Bone marrow (tissue), 2 donors: ENCODE measurements at regions not wholly inside any gene's neighbourhood (a gene's known extent, or its start where the extent isn't known, plus 50 kb on each side); places are given as distances from the start of the nearest gene placed in this dataset.
"Not testable (repeated sequence)": the region's sequence is repeated elsewhere in the genome, so short reads cannot be mapped to it uniquely, and the experiment has no call there.

ENCODE experiments used
- DNase-seq, 2 donors: peaks; one replicate each; lab custom pipeline; 2025; lab: John Stamatoyannopoulos, UW

DNA sequence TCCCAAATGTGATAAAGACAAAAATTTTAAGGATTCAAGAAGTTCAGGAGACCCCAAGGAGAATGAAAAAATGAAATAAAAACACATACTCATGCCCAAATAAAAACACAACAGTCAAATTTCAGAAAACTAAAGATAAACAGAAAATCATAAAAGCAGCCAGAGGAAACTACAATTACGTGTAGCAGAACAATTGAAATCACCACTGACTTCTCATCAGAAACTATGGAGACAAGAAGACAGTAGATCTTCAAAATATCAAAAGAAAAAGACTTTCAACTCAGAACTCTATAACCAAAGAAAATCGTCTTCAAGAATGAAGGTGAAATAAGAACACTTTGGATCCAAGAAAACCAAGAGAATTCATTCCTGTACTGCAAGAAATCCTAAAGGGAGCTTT, 54.9 kb downstream of the DIO3 start:
- no peak for DNase-seq

DNA sequence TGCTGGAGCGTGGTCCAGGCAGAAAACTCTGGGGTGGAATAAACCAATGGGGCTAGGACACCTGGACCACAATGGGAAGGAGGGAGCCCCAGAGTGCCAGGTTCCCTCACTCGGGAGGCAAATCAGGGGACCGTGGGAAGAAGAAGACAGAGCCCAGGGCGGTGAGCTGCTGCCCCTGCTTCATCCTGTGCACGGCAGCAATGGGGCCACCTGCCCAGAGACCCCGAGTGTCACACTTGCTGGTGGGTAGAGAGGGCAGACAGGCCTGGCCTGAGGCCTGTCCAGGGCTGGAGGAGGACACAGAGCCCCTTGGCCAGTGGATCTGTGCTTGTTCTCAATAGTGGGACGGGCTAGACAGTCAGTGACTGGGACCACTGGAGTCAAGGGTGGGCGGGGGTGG, 58.2 kb downstream of the DIO3 start:
- DNase-seq: no peak

DNA sequence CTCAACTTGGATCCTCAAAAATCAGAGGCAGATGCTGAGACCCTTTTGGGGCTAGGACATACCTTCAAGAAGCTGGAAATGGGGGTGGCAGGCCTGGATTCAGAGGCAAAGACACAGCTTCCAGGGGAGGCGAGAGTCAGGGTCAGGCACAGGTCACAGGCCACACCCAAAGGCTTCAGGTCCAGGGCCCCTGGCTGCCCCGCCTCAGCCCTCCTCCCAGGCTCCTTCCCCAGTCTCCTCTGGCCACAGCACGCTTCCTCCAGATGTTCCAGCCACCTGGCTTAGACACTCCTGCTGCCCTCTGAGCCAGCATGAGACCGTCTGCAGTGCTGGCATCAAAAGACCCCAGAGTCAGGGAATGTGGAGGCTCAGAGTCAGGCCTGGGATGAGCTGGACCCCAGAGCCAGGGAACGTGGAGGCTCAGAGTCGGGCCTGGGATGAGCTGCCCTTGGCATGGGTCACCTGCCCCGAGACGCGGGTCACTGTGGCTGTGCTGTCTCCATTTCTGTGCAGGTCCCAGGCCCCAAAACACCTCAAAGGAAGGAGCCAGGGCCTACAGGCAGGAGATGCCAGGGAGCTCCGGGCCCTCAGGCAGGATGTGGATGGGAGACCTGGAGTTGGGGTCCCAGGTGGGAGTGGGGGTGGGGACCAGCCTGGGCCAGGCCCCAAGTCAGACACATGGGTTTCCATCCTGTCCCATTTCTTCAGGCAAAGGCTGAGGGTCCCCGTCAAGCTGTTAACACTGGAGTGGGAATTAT, 58.9 kb downstream of the DIO3 start:
- DNase-seq: no peak

DNA sequence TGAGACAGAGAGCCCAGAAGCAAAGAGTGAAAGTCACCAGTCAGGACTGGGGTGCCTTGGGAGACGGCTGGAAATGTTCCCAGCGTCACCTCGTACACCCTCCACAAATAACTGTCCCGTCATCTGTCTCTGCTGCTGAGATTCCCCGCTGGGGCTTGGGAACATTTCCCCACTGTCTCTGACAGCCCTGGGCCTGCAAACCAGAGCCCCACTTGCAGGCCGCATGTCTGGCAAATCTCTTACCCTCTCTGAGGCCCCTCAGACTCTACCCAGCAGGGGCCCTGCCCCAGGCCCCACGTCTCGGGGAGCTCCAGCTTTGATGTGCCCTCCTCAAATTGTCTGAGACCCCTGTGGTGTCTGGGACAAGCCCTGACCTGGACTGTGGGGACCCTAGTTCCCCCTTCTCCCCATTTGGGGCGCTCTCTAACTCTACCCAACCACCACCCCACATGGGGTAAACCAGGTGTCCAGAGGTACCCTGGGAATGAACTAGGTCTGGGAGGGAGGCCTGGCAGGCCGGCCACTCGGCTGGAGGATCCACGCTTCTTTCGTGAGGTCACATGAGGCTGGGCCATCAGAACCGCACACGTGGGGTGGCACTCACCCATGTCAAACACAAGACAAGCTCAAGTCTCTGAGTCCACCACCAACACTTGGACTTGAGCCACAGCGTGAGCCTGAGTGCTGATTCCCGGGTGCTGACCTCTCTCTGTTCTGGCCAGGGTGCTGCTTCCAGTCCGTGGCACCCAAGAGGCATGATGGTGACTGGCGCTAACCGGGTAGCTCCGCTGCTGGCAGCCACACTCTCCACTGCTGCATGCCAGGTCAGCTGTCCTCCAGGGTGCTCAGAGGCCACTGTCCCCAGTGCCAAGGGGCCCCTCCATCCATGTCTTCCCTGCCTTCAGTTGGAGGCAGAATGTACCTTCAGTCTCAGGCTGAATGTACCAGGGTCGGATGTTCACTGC, 59.8 kb downstream of the DIO3 start:
- no peak for DNase-seq

DNA sequence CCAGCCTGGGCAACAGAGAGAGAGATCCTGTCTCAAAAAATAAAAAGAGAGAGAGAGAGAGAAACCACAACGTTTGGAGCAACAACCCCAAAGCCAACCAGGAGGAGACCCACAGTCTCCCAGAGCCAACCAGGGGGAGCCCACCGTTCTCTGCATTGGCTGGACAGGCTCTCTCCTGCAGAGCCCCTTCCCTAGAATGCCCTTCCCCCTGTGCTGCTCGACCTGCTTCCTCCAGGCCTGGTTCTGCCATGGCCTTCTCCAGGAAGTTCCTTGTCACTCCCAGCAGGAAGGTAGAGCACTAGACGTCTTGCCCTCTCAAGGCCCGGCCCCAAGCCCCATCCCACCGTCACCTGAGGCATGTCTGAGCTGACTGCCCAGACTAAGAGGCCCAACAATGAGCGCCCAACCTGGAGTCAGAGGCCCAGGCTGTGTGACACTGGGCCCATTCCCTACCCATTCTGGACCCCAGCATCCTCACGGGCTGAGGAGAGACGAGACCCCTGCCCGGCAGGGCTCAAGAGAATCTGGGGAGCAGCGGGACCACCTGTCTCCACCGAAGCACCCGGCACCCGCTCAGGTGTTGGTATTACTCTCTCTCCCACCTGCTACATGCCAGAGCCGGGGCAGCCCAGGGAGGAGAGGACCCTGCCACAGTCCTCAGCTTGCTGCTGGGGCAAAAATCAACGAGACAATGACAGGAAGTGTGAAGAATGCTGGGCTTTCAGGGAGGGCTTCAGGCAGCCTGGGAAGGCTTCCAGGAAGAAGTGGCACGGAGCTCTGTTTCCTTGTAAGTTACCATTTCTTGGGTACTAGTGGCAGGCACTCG, 61.2 kb downstream of the DIO3 start:
- DNase-seq: no peak

DNA sequence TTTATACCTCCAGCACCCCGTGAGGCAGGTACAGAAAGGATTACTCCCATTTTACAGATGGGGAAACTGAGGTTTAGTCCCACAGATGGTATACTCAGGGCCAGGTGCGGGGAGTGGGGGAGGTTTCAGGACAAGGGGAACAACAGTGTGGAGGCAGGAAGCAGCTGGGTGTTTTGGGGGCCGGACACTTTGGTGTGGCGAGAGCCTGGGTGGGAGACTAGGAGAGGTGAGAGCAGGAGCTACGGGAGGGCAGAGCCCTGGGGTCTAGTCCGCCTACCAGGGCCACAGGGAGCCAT, 61.7 kb downstream of the DIO3 start:
- DNase-seq: no peak

DNA sequence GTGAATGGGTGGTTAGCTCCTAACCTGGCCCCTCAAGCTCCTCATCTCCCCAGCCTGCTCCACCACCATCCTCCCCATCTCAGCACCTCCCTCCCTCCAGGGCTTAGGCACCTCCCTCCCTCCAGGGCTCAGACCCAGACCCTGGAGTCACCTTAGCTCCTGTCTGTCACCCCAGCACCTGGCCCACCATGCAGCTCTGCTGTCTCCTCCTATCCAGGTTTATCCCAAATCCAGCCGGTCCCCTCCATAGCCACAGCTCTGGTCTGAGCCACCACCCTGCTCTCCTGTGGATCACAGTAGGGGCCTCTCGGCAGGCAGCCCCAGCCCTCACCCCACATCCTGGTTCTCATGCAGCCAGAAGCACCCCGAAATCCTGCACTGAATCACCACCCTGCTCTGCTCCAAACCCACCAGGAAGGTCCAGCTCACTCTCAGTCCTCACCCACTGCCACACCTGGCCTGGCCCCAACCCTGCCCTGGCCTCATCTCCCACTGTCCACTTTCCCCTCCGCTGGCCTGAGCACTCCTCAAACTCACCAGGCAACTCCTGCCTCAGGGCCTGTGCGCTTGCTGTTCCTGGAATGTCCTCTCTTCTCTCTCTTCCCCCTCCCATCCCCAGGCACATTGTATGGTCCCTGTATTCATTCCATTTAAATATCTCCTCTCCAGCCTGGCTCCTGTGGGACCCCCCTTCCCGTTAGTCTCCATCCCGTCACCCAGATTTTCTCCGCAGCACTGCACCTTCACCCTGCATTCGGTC, 62.6 kb downstream of the DIO3 start:
- no peak for DNase-seq

DNA sequence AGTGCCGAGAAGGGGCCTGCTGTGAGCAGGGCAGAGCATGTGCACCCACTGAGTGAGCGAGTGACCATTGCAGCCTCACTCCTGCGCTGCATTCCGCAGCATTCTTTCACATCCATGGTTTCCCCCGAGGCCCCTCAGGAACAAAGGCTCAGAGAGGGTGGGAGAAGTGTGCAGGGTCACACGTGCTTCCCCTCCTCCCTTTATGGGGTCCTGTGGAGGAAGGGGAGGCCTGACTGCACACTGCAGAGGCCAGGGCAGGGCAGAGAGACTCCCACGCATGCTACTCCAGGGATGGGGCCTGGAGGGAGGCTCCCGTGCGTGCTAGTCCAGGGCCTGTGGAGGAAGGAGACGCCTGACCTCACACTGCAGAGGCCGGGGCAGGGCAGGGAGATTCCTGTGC, 63.2 kb downstream of the DIO3 start:
- no peak for DNase-seq

DNA sequence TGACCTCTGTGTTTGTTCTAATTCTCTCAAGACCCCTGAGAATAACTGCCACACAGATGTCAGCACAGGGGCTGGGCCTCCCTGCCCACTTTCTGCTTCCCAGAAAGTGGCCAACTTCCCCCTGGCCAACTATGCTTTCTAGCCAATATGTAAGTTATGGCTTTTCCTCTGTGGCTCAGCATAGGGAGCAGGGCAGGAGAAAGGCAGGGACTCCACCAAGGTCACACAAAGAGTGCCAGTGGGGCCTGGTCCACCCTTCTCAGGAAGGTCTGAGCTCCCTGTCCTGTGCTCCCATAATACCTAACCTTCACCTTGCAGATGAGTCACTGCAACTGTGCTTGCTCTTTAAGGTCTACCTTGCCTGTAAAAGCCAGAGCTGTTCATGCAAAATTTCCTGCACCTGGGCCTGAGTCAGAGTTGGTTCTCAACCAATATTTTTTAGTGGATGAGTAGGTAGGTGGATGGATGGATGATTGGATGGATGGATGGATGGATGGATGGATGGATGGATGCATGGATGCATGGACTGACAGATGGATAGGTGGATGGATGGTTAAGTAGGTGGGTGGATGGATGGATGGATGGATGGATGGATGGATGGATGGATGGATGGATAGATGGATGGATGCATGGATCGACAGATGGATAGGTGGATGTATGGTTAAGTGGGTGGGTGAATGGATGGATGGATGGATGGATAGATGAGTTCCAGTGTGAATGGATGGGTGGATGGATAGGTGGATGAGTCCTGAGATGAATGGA, 64.2 kb downstream of the DIO3 start:
- no peak for DNase-seq

DNA sequence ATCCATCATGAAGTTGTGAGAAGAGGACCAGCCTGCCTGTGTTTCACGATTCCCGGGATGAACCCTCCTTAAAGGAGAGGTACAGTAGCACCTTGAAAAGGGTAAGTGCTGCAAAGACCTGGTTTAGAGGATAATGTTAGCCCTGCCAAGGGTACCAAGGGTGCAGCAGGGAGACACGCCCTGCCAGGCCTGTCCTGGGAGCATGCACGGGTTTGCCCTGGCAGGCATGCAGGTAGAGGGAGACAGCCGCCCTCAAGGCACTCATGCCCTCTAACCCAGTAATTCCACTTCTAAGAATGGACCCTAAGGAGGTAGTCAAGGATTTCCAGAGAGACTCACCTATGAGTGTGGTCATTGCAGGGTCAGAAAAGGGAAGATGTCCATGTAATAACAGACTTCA, 65.0 kb downstream of the DIO3 start:
- no peak for DNase-seq

DNA sequence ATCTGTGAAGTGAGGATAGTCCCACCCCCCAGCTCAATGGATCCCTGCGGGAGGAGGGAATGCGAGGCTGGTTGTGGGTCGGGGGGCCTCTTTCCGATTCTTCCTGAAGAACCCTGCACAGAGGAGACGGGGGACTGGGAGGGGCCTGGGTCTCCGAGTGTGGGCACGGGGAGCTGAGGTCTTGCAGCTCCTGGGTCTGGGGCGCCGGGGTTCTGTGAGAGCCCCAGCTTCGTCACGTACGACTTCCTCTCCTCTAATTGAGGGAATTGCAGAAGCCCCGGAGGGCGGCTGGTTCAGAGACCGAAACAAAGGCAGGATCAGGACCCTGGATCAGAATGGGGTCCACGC, 66.6 kb downstream of the DIO3 start:
- DNase-seq: no peak

DNA sequence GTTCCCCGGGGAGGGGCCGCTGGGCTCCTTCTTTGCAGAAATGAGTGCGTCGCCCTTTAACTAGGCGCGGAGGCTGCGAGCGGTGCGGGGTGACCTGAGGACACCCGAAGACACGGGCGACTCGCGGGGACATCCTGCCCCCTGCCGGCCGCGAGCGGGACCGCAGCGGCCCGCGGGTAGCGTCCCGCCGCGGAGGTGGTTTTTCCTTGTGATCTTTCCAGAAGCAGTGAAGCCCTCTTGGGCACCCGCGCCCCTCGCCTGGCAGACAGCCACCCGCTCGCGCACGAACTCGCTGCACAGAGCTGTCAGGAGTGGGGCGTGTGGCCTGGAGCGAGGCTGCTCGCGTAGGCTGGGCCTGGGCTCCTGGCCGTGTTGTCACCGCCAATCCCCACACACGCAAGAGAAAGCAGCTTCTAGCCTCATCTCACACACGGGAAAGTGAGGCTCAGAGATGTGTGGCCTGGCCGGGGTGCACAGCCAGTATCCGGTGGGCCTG, 67.2 kb downstream of the DIO3 start:
- DNase-seq: peak; percentile 2 to 38

DNA sequence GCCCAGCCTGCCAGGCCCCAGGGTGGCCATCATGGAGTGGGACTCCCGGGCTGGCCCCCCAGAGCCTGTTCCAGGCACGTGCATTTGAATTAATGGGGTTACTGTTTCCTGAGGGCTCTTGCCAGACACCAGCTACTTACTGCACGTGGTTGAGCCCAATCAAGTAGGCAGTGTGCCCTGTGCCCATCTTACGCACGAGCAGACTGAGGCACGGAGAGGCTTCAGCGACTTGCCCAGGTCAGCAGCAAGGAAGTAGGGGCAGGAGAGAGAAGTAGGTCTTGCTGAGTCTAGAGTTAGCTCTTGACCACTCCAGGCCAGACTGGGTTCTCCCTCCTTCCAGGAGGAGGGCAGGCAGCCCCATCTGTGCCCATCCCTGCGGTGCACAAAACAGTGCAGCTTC, 67.7 kb downstream of the DIO3 start:
- no peak for DNase-seq

DNA sequence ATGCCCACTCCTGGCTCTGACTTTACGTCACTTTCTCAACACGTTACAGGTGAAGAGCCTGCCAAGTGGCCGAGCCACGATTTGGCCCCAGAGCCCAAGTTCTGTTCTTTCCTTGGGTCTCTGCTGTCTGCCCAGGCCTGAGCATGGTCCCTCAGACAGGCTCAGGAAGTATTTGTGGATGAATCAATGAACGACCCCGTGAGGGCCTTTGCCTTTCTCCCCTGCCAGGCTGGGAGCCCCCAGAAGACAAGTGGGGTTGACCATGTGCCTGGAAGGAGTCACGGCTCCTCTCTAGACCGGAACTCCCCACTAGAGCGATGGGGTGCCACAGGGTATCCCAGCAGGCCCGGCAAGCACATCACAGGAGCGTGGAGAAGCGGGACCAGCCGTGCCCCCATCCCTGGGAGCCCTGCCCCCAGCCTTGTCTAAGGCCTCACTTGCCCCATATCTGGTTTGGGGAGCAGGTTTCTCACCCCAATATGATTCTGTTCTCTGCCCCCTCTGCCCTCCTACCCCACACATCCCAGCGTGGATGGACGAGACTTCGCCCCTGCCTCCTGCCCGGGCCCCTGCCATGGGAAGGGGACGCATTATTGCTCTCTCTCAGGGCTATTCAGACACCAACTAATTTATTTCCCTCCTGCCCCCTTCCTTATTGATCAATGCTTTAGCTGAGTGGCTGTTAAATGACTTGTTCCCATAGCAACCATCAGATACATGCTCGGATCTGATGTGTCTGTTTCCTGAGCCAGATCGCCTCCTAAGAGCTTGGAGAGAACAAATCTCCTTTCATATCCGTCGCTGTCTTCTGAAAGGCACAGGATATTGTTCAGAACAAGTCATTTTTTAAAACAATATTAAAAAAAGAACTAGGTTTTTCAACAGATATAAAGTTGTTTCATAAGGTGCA, 69.0 kb downstream of the DIO3 start:
- DNase-seq: no peak

DNA sequence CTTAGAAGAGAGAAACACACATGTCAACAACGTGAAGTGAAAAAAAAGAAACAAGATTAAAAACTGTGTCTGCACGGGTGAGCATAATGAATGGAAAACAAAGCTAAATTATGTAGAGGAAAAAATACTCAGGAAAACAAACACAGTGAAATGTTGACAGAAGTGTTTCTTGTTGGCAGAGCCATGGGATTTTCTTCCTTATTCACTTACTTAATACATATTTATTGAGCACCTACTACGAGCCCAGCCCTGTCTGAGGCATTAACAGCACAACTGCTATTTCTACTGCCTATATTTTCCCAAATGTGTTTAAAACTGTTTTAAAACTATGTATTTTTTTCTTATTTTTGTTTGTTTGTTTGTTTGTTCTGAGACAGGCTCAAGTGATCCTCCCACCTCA, 69.9 kb downstream of the DIO3 start:
- DNase-seq: no peak

DNA sequence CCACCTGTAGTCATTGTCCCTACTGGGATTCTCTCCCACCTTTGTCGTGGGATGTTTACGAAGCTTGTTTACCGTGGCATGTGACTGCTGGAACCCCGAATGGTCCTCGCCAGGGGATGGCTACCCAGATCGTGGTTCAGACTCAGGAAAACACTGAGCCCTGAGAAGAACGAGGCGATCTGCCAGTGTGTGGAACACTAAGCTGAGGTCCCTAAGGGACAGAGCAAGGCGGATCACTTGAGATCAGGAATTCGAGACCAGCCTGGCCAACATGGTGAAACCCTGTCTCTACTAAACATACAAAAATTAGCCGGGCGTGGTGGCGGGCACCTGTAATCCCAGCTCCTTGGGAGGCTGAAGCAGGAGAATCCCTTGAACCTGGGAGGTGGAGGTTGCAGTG, 70.7 kb downstream of the DIO3 start:
- not testable (repeated sequence) for DNase-seq

DNA sequence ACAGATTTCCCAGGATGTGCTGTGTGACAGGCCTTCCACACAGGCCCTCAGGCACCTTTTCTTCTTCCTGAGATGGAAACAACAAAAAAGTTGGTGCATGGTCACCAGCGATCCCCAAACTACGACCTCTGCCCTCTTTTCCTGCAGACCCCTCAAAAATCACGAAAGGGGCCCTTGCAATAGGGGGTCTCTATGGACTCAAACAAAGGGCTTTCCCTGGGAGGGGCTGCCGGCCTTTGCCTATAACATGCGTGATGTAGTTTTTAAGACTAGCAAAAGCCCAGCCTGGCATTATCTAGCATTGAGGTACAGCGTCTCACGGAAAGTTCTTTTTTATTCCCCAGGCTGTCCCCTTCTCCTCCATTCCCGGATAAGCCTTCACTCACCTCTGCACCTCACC, 71.2 kb downstream of the DIO3 start:
- no peak for DNase-seq

DNA sequence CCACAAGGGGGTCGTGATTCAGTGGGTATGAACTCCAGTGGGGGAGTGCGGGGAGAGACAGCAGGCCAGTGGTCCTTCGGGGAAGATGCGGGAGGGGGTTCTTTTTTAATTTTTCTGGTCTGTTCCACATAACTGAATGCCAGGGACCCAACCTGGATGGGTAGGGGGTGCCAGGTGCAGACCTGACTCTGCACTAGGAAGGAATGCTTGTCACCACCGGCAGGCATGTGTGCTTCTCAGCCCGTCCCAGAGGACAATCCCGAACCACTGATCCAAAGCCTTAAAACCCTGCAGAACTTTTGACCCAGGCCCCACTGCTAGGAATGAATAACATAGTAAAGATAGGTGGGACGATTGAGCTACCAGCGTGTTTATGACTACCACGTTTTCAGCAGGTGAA, 72.0 kb downstream of the DIO3 start:
- no peak for DNase-seq

DNA sequence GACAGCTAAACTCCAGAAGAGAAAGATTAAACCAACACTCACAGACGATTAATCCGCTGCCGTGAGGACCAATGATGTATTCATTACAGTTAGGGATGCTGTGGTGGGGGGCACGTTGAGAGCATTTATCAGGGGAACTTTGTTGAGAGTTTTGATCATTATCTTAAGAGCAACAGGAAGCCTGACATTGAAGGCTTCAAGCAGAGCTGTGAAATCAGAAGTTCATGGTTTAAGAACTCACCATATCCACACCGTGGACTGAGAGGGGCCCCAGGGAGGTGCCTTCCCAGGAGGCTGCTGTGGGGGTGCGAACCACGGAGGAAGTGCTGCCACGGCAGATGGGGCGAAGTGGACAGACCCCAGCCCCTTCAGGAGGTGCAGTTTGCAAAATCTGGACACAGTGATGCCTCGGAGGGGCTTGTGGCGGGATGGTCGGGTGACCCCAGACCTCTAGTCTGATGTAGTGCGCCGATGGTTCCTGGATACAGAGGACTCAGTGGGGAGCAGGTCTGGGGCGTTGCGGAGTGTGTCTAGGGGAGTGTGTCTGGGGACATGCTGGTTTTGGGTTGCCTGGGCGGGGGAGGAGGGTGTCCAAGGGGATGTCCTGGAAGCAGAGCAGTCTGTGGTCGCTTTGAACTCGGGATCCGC, 73.0 kb downstream of the DIO3 start:
- DNase-seq: no peak
